Parathyroid adenoma (tissue), 2 donors: ENCODE measurements at regions not wholly inside any gene's neighbourhood (a gene's known extent, or its start where the extent isn't known, plus 50 kb on each side); places are given as distances from the start of the nearest gene placed in this dataset.

Source experiments
- H2AFZ ChIP-seq: fragments of 300-600 bp; sonication (generic); one replicate; pipeline ENCODE4 v1.7.0; 2017; ENCODE audit warnings: antibody characterized with exemption, mild to moderate bottlenecking
- H3K27ac ChIP-seq: fragments of 300-600 bp; sonication (generic); one replicate; pipeline ENCODE4 v1.7.0; 2017
- H3K27me3 ChIP-seq: fragments of 300-600 bp; sonication (generic); one replicate; pipeline ENCODE4 v1.7.0; 2017; ENCODE audit warnings: low read length; ENCODE audit not compliant: control insufficient read depth, insufficient read depth
- H3K36me3 ChIP-seq: fragments of 300-600 bp; sonication (generic); one replicate; pipeline ENCODE4 v1.7.0; 2017; ENCODE audit warnings: low read length; ENCODE audit not compliant: control insufficient read depth, insufficient read depth
- H3K4me1 ChIP-seq: fragments of 300-600 bp; sonication (generic); one replicate; pipeline ENCODE4 v1.7.0; 2017; ENCODE audit warnings: control low read depth
- H3K4me2 ChIP-seq: fragments of 300-600 bp; sonication (generic); one replicate; pipeline ENCODE4 v1.7.0; 2017; ENCODE audit warnings: low read length
- H3K4me3 ChIP-seq: fragments of 300-600 bp; sonication (generic); one replicate; pipeline ENCODE4 v1.7.0; 2017; ENCODE audit warnings: low read depth, low read length
- H3K79me2 ChIP-seq: fragments of 300-600 bp; sonication (generic); one replicate; pipeline ENCODE4 v1.7.0; 2017; ENCODE audit warnings: control low read depth
- H3K9ac ChIP-seq: fragments of 300-600 bp; sonication (generic); one replicate; pipeline ENCODE4 v1.7.0; 2017; ENCODE audit warnings: mild to moderate bottlenecking
- H3K9me3 ChIP-seq: fragments of 300-600 bp; sonication (generic); one replicate; pipeline ENCODE4 v1.7.0; 2017; ENCODE audit warnings: low read length; ENCODE audit not compliant: control insufficient read depth
- CTCF ChIP-seq: fragments of 300-600 bp; sonication (generic); IDR thresholded peaks from one replicate; pipeline ENCODE4 v1.7.0; 2017; ENCODE audit warnings: antibody characterized with exemption, mild to moderate bottlenecking
- donor health status: primary hyperparathyroidism.

- no peaks in the 10 kb centered on the region for H3K36me3 ChIP-seq
- no peak overlapping the region for H2AFZ ChIP-seq
- H3K27ac ChIP-seq, result no peak overlapping the region
- no peaks in the 10 kb centered on the region for H3K4me1 ChIP-seq
- no peaks in the 10 kb centered on the region for H3K27me3 ChIP-seq
- TF ChIP-seq CTCF, result no peak
- no peak overlapping the region for H3K4me3 ChIP-seq
- no peaks in the 10 kb centered on the region for H3K79me2 ChIP-seq
- no peak overlapping the region for H3K4me2 ChIP-seq
- H3K9ac ChIP-seq, result no peak overlapping the region
- H3K9me3 ChIP-seq, result no peaks in the 10 kb centered on the region
These were observed 201.2 kb downstream of the CMPK2 start for GRCh38 chr2:6664332-6665061.

GRCh38 chr2:6665093-6666045, 200.3 kb downstream of the CMPK2 start:
- no peaks in the 10 kb centered on the region for H3K4me1 ChIP-seq
- TF ChIP-seq CTCF, result no peak
- H3K36me3 ChIP-seq, result no peaks in the 10 kb centered on the region
- H3K4me3 ChIP-seq, result no peak overlapping the region
- no peak overlapping the region for H3K27ac ChIP-seq
- no peaks in the 10 kb centered on the region for H3K9me3 ChIP-seq
- no peaks in the 10 kb centered on the region for H3K79me2 ChIP-seq
- no peaks in the 10 kb centered on the region for H3K27me3 ChIP-seq
- H2AFZ ChIP-seq, result no peak overlapping the region
- H3K9ac ChIP-seq, result no peak overlapping the region
- no peak overlapping the region for H3K4me2 ChIP-seq

DNA sequence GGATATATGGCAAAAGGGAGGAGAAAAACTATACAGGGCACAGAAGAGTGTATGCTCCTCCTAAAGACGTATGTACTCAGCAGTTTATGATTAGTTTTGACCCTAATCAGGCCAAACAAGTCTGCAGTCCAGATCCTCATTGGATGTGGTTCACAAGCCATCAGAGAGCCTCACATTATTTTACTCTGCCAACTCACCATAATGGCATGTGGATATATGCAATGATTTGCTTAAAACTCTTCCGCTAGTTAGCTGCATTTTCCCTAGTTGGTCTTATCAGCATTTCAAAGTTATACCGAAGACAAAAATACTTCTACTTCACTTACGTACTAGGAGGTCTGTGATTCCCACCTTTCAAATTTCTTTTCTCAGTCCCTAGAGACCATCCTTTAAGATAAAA, 198.4 kb downstream of the CMPK2 start:
- Histone ChIP-seq H3K4me3 (no peak overlapping the region), H3K4me1 (no peaks in the 10 kb centered on the region), H3K27me3 (no peaks in the 10 kb centered on the region), H3K36me3 (no peaks in the 10 kb centered on the region), H2AFZ (no peak overlapping the region), H3K9ac (no peak overlapping the region), H3K27ac (no peak overlapping the region), H3K9me3 (no peaks in the 10 kb centered on the region), H3K4me2 (no peak overlapping the region), H3K79me2 (no peaks in the 10 kb centered on the region)
- TF ChIP-seq CTCF, result no peak

DNA sequence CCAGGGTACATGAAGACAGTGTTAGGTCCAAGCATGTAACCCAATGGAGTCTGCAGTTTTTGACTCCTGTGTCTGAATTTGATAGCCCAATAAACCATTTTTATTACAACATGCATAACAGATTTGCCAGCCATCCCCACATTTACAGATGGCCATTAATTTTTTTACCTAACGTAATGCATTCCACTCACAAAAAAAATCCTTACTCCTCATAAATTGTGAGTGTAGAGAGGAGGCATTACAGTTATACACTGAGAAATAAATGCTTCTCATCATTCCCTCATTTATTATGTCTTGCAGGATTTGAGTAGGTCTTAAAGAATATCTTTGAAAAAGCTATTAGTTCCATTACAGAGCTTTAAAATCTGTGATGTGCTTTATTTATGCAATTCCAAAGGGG, 193.8 kb downstream of the CMPK2 start:
- no peaks in the 10 kb centered on the region for H3K27me3 ChIP-seq
- H2AFZ ChIP-seq, result no peak overlapping the region
- H3K27ac ChIP-seq, result no peak overlapping the region
- TF ChIP-seq CTCF, result no peak
- H3K79me2 ChIP-seq, result no peaks in the 10 kb centered on the region
- no peak overlapping the region for H3K4me3 ChIP-seq
- H3K36me3 ChIP-seq, result no peaks in the 10 kb centered on the region
- no peaks in the 10 kb centered on the region for H3K4me1 ChIP-seq
- H3K9ac ChIP-seq, result no peak overlapping the region
- H3K4me2 ChIP-seq, result no peak overlapping the region
- H3K9me3 ChIP-seq, result no peaks in the 10 kb centered on the region
